H9 (cell line): ENCODE measurements at regions not wholly inside any gene's neighbourhood (a gene's known extent, or its start where the extent isn't known, plus 50 kb on each side); places are given as distances from the start of the nearest gene placed in this dataset.

ENCODE experiments used
- DNase-seq: peaks from one replicate; pipeline ENCODE4 v3.0.0-alpha.2; 2017
- H2AFZ ChIP-seq: one replicate; pipeline ENCODE4 v1.6.1; 2013; ENCODE audit warnings: mild to moderate bottlenecking, low read length, control low read depth, moderate library complexity
- H2AK5ac ChIP-seq: 2 replicates; pipeline ENCODE4 v1.6.1; 2013; ENCODE audit warnings: low read length, control low read depth, mixed read lengths; ENCODE audit not compliant: insufficient read length
- H2BK120ac ChIP-seq: one replicate; pipeline ENCODE4 v1.6.1; 2013; ENCODE audit warnings: low read depth, mild to moderate bottlenecking, low read length, control low read depth, inconsistent platforms; ENCODE audit not compliant: poor library complexity, severe bottlenecking
- H2BK12ac ChIP-seq: 2 replicates; pipeline ENCODE4 v1.6.1; 2013; ENCODE audit warnings: low read length, control low read depth, mixed read lengths, low read depth; ENCODE audit not compliant: insufficient read length
- H2BK15ac ChIP-seq: 2 replicates; pipeline ENCODE4 v1.6.1; 2013; ENCODE audit warnings: low read depth, low read length, control low read depth
- H2BK20ac ChIP-seq: one replicate; pipeline ENCODE4 v1.6.1; 2013; ENCODE audit warnings: low read depth, mild to moderate bottlenecking, low read length, control low read depth, inconsistent platforms; ENCODE audit not compliant: poor library complexity, severe bottlenecking
- H2BK5ac ChIP-seq: 2 replicates; pipeline ENCODE4 v1.6.1; 2013; ENCODE audit warnings: low read length, control low read depth, mixed read lengths; ENCODE audit not compliant: insufficient read length
- H3K14ac ChIP-seq: 2 replicates; pipeline ENCODE4 v1.6.1; 2013; ENCODE audit warnings: low read length, control low read depth; ENCODE audit not compliant: insufficient read depth
- H3K18ac ChIP-seq: 2 replicates; pipeline ENCODE4 v1.6.1; 2013; ENCODE audit warnings: low read depth, mild to moderate bottlenecking, mixed read lengths, low read length, control low read depth; ENCODE audit not compliant: insufficient read length
- H3K23ac ChIP-seq: 2 replicates; pipeline ENCODE4 v1.6.1; 2013; ENCODE audit warnings: low read length, control low read depth, mixed read lengths, low read depth; ENCODE audit not compliant: insufficient read length
- H3K23me2 ChIP-seq: 2 replicates; pipeline ENCODE4 v1.6.1; 2013; ENCODE audit warnings: low read depth, mild to moderate bottlenecking, mixed read lengths, low read length, control low read depth; ENCODE audit not compliant: insufficient read length, poor library complexity, severe bottlenecking
- H3K27ac ChIP-seq: 2 replicates; pipeline ENCODE4 v1.5.1; 2013; ENCODE audit warnings: low read length, control low read depth, mixed read lengths, low read depth; ENCODE audit not compliant: insufficient read length
- H3K27me3 ChIP-seq: 2 replicates; pipeline ENCODE4 v1.6.1; 2013; ENCODE audit warnings: low read length, control low read depth, inconsistent platforms; ENCODE audit not compliant: insufficient read depth
- H3K4ac ChIP-seq: 2 replicates; pipeline ENCODE4 v1.6.1; 2013; ENCODE audit warnings: low read depth, mild to moderate bottlenecking, control low read depth, inconsistent platforms, low read length, moderate library complexity
- H3K4me1 ChIP-seq: 2 replicates; pipeline ENCODE4 v1.6.1; 2013; ENCODE audit warnings: low read length, control low read depth, inconsistent platforms; ENCODE audit not compliant: insufficient read depth
- H3K4me2 ChIP-seq: 2 replicates; pipeline ENCODE4 v1.6.1; 2013; ENCODE audit warnings: low read length, control low read depth, mixed read lengths; ENCODE audit not compliant: insufficient read length, insufficient read depth
- H3K56ac ChIP-seq: 2 replicates; pipeline ENCODE4 v1.6.1; 2013; ENCODE audit warnings: low read depth, mild to moderate bottlenecking, mixed read lengths, low read length, control low read depth; ENCODE audit not compliant: insufficient read length
- H3K79me1 ChIP-seq: 2 replicates; pipeline ENCODE4 v1.6.1; 2013; ENCODE audit warnings: low read depth, mild to moderate bottlenecking, moderate library complexity, low read length, control low read depth, inconsistent platforms; ENCODE audit not compliant: insufficient read depth, poor library complexity, severe bottlenecking
- H3K79me2 ChIP-seq: 2 replicates; pipeline ENCODE4 v1.6.1; 2013; ENCODE audit warnings: low read length, control low read depth, inconsistent platforms; ENCODE audit not compliant: insufficient read depth
- H3K9ac ChIP-seq: 2 replicates; pipeline ENCODE4 v1.6.1; 2013; ENCODE audit warnings: low read length, control low read depth, mixed read lengths; ENCODE audit not compliant: insufficient read length; ENCODE audit errors: extremely low read depth
- H3K9me3 ChIP-seq: one replicate; pipeline ENCODE4 v1.6.1; 2013; ENCODE audit warnings: low read depth, low read length, inconsistent platforms; ENCODE audit not compliant: control insufficient read depth
- H3T11ph ChIP-seq: one replicate; pipeline ENCODE4 v1.6.1; 2013; ENCODE audit warnings: mild to moderate bottlenecking, low read length, control low read depth, inconsistent platforms
- H4K20me1 ChIP-seq: one replicate; pipeline ENCODE4 v1.6.1; 2013; ENCODE audit not compliant: control insufficient read depth, insufficient read length, insufficient read depth
- H4K5ac ChIP-seq: 2 replicates; pipeline ENCODE4 v1.6.1; 2013; ENCODE audit warnings: low read depth, mild to moderate bottlenecking, mixed read lengths, low read length, control low read depth; ENCODE audit not compliant: insufficient read length
- H4K8ac ChIP-seq: replicated peaks from 2 replicates; pipeline ENCODE4 v1.6.1; 2013; ENCODE audit warnings: low read length, control low read depth, mixed read lengths, low read depth; ENCODE audit not compliant: insufficient read length
- H4K91ac ChIP-seq: 2 replicates; pipeline ENCODE4 v1.6.1; 2013; ENCODE audit warnings: low read depth, mild to moderate bottlenecking, moderate library complexity, mixed read lengths, low read length, control low read depth; ENCODE audit not compliant: insufficient read length
- H3K27ac Mint-ChIP-seq, 3 experiments: 2 replicates in 2 of 3; 3 replicates in 1 of 3; pipeline ENCODE4 v1.8.0; 2020 to 2021; ENCODE audit warnings: mixed read lengths in 3 of 3, mild to moderate bottlenecking in 1 of 3, moderate library complexity in 1 of 3
- H3K27me3 Mint-ChIP-seq: 2 replicates; pipeline ENCODE4 v1.8.0; 2021; ENCODE audit warnings: low read depth, mild to moderate bottlenecking, moderate library complexity, mixed read lengths
- H3K36me3 Mint-ChIP-seq, 3 experiments: 2 replicates in 2 of 3; 3 replicates in 1 of 3; pipeline ENCODE4 v1.8.0; 2020 to 2021; ENCODE audit warnings: low read depth in 3 of 3, mixed read lengths in 3 of 3; ENCODE audit not compliant: insufficient read depth in 1 of 3
- H3K4me1 Mint-ChIP-seq, 2 experiments: 2 replicates each; pipeline ENCODE4 v1.8.0; 2020; ENCODE audit warnings: mixed read lengths in 2 of 2
- H3K4me3 Mint-ChIP-seq, 2 experiments: 2 replicates in 1 of 2; 3 replicates in 1 of 2; pipeline ENCODE4 v1.8.0; 2020 to 2021; ENCODE audit warnings: mild to moderate bottlenecking in 2 of 2, mixed read lengths in 2 of 2, moderate library complexity in 1 of 2
- H3K9me3 Mint-ChIP-seq, 2 experiments: 2 replicates in 1 of 2; 3 replicates in 1 of 2; pipeline ENCODE4 v1.8.0; 2020; ENCODE audit warnings: mild to moderate bottlenecking in 2 of 2, mixed read lengths in 2 of 2, moderate library complexity in 1 of 2
- WGBS: extraction: QIAGEN DNeasy Blood & Tissue Kit; methylation state at CpG from one replicate; pipeline ENCODE4 v1.1.7; 2013; ENCODE audit warnings: missing lambda C conversion rate, low lambda C conversion rate, mixed read lengths; ENCODE audit not compliant: insufficient read length; ENCODE audit errors: extremely low coverage; 5-methylcytosine and 5-hydroxymethylcytosine counted together
- TF ChIP-seq, protein P1 (sequence below): fragments of 200-600 bp; sonication (generic); conservative IDR thresholded peaks from 3 replicates; pipeline ENCODE4 v1.8.0; 2021; ENCODE audit warnings: antibody characterized with exemption, mild to moderate bottlenecking

DNA sequence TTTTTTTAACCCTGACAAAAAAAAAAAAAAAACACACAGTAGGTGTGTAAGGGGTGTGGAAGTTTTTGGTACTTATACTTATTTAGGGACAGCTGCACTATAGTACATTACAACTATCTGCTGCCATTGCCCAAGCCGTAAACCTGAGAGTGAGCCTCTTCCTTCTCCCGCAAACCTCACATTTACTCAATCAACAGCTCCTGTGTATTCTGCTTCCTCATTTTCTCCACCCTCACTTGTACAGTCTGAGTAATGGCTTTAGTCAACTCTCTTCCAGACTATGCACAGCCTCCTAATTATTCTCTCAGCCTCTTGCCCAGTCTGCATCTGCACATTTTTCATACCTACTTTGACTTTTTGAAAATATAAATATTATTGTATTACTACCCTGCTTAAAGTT lies 362.0 kb downstream of the ADAM29 start:
- H3K79me1 ChIP-seq = no peaks in the 10 kb centered on the region
- no peak overlapping the region for H3K14ac ChIP-seq
- H3K9ac ChIP-seq = no peak overlapping the region
- no peak overlapping the region for H2AFZ ChIP-seq
- H3K27me3 ChIP-seq = no peaks in the 10 kb centered on the region
- no peak overlapping the region for H3K27ac Mint-ChIP-seq
- TF ChIP-seq, protein P1, sequence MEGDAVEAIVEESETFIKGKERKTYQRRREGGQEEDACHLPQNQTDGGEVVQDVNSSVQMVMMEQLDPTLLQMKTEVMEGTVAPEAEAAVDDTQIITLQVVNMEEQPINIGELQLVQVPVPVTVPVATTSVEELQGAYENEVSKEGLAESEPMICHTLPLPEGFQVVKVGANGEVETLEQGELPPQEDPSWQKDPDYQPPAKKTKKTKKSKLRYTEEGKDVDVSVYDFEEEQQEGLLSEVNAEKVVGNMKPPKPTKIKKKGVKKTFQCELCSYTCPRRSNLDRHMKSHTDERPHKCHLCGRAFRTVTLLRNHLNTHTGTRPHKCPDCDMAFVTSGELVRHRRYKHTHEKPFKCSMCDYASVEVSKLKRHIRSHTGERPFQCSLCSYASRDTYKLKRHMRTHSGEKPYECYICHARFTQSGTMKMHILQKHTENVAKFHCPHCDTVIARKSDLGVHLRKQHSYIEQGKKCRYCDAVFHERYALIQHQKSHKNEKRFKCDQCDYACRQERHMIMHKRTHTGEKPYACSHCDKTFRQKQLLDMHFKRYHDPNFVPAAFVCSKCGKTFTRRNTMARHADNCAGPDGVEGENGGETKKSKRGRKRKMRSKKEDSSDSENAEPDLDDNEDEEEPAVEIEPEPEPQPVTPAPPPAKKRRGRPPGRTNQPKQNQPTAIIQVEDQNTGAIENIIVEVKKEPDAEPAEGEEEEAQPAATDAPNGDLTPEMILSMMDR = no peak
- H3K4me1 ChIP-seq = no peaks in the 10 kb centered on the region
- H3K9me3 Mint-ChIP-seq = no peaks in the 10 kb centered on the region
- H2BK15ac ChIP-seq = no peak overlapping the region
- no peaks in the 10 kb centered on the region for H3K23me2 ChIP-seq
- no peak overlapping the region for H3K4ac ChIP-seq
- WGBS = no CpG with 5 or more reads among the region's 2 CpGs
- no peak overlapping the region for H2AK5ac ChIP-seq
- H3K4me1 Mint-ChIP-seq = peaks cover 6 to 7% of the 10 kb centered on the region in 2 experiments
- no peaks in the 10 kb centered on the region for H3K79me2 ChIP-seq
- no peak overlapping the region for H3K4me3 Mint-ChIP-seq
- no peak overlapping the region for H3K18ac ChIP-seq
- H2BK120ac ChIP-seq = no peak overlapping the region
- H3K4me2 ChIP-seq = no peak overlapping the region
- no peak overlapping the region for H2BK5ac ChIP-seq
- no peak overlapping the region for H3K27ac ChIP-seq
- no peaks in the 10 kb centered on the region for H4K20me1 ChIP-seq
- no peak overlapping the region for H2BK12ac ChIP-seq
- H3K36me3 Mint-ChIP-seq = no peaks in the 10 kb centered on the region
- H4K5ac ChIP-seq = no peak overlapping the region
- no peak for DNase-seq
- no peaks in the 10 kb centered on the region; the same call in 1 of the 2 replicates for H3K27me3 Mint-ChIP-seq
- H4K8ac ChIP-seq = no peak overlapping the region
- no peak overlapping the region for H2BK20ac ChIP-seq
- no peak overlapping the region for H4K91ac ChIP-seq
- no peaks in the 10 kb centered on the region for H3K9me3 ChIP-seq
- no peak overlapping the region for H3T11ph ChIP-seq
- H3K23ac ChIP-seq = no peak overlapping the region
- no peak overlapping the region for H3K56ac ChIP-seq
